GM19455 (cell line): ENCODE measurements at regions not wholly inside any gene's neighbourhood (a gene's known extent, or its start where the extent isn't known, plus 50 kb on each side); places are given as distances from the start of the nearest gene placed in this dataset.
"Not testable (repeated sequence)": the region's sequence is repeated elsewhere in the genome, so short reads cannot be mapped to it uniquely, and the experiment has no call there.

Experiments used
- ATAC-seq: cut with Tn5 transposase; IDR thresholded peaks from one replicate; pipeline ENCODE4 v1.9.1; 2021; ENCODE audit not compliant: unreplicated experiment

DNA sequence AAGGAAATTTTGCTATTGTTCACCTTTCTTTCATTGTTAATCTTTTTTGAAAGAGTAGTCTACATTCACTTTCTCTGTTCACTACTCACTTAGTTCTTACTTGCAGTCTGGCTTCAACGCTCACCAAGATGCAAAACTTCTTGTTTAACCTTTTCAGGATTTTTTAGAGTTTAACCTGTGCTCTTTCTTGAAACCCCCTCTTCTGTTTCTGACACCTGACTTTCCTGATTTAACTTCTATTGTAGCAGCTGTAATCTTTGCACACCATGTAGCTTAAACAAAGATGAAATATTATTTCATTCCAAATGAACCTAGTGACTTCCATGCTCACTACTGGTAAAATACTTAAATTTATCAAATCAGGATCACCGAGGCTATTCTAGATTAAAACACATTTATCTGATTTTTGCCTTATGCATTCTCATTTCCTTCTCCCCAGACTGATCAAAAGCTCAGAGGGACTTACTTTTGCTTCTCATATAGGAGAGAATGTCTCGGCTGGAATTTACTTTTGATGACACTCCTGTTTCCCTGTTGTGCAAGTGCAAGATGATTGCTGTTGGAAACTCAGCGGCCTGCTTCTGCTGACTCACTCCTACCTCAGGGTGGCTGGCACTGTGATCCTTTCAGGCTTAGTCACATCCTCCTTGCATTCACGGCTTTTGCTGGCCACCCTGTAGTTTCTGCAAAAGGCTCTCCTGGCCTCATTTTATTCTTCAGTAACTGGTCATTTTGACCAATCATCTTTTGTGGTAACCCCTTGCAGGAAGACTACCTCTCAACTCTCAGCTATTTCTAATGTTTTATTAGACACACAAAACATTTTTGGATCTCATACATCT, 109.3 kb upstream of the IFNE start:
- ATAC-seq = no peak

DNA sequence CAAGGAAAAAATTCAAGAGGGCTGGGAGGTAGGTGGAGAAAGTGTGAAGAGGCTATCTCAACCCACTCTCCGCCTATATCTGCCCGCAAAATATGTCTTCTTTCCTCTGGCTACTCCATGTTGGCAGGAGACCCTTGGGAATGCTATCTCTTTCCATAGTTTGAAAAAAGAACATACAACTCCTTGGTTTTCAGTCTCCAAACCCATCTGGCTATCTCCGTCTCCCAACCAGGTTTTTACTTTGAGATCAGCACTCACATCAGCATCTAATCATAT, 109.9 kb upstream of the IFNE start:
- ATAC-seq = no peak

DNA sequence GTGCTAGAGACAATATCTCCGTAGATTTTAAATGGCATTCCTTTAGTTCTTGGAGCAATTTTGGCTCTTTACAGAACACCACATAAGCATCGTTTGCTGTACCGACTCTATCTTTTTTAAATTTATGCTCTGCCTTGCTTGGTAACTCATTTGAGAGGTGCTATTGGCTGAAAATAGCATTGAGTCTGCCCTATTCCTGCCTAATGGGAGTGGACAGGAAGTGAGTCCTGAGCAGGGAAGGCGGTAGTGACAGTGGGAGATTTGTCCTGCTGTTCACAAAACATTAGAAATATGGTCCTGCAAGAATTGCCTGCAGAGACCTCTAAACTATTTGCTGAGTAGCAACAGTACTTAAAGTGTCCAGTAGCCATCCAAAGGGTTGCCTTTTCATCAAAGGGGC, 115.2 kb upstream of the IFNE start:
- no peak for ATAC-seq

DNA sequence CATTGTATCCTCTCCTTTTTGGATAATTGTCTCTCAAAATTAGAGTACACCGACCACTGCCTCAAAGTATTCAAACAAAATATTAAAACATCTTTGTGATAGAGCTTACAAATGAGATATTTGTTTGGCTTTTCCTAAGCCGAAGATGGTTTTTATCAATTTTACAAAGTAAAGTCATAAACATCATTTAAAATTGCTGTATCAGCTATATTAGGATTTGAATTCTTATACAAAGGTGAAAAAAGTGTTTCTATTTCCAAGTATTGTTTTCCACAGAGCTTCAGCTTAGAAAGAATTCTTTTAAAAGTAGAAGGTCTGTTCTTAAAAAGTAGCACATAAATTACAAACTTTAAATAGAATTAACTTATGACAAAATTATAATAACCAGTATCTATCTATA, 116.6 kb upstream of the IFNE start:
- no peak for ATAC-seq

DNA sequence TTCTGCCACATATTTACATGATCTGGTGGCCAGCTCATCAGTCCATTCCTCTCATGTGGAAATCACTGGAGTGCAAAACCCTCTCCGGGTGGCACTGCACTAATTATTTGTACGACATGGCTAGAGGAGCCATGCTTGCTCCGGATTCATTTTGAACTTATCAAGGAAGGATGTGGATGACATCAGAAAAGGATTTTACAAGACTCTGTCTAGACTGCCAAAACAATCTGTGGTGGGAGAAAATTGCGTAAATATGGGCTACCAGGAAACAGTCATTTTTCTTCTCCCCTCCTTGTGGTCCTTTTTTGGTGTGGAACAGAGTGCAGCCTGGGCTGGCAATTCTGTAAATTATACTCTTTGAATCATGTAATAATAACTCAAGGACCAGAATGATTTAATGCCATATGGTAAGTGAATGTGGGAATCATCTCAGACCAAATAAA, 123.4 kb upstream of the IFNE start:
- ATAC-seq = no peak

DNA sequence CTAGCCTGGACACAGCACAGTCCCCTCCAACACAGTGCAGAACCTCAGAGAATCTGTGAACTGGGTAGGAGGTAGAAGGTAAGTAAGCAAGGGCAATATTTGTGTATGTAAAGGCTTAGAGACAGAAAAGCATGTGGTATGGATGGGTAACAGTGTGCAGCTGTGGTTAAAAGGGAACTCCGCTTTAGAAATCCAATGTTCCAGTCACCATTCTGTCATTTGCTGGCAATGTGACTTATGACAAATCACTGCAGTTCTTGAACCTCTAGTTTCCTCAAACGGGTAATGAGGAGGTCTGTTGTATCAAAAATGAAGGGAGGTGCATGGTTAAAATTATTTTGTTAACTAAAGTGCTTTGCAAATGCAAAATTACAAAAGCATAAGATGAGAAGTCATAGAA, 125.5 kb upstream of the IFNE start:
- ATAC-seq = no peak

DNA sequence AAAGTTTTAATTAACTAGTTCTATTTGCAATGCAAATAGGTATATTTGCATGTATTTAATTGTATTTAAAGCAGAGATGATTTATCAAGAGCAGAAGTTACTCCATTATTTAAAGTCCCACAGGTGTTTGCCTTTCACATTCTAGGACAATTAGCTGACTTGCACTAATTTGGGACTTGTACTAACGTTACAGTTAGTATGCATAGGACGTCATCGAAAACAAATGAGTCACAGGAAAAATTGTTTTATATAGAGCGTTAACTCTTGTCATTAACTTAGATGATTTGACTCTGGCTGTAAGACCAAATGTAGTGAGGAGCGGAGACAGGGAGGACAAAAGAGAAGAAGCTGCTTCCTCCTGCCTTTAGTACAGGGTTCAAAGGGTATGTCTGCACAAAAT, 126.1 kb upstream of the IFNE start:
- no peak for ATAC-seq

DNA sequence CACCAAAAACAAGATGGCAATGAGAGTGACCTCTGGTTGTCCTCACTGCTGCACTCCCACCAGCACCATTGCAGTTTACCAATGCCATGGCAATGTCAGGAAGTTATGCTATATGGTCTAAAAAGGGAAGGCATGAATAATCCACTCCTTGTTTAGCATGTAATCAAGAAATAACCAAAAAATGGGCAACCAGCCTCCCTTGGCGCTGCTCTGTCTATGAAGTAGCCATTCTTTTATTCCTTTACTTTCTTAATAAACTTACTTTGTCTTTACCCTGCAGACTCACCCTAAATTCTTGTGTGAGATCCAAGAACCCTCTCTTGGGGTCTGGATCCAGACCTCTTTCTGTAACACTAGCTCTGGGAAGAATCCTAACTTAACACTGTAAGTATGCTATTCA, 127.4 kb upstream of the IFNE start:
- ATAC-seq = no peak

DNA sequence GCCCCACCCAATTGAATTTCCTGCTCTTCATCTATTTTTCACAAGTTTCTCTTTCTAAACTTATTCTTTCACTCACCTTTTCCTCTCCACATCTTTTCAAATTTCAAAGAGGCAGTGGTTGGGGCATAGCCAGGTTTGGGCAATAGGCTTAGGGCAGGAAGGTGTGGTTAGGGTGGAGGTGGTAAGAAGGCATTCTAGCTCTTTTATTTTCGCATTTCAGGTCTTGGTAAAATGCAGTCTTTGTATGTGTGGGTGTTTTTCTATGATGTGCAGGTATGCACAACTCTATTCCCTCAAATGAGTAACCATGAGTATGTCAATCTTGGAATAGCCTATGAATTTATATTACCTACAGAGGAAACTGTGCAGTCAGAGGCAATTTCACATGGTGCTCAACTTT, 129.8 kb upstream of the IFNE start:
- no peak for ATAC-seq

DNA sequence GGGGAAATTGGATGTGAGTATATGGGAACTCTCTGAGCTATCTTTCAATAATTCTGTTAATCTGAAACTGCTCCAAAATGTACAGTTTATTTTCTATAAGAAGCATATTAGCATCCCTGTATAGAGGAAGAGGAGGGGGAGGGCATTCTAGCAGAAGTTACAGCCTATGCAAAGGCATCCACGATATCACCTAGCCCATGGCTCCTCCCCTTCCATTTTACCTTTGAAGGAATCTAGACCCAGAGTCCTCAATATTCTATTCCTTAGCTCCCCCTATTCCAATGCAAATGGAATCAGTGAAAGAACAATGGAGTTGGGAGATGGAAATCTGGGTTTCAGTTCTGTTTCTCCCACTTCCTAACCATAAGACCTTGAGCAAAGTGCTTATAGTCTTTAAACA, 132.9 kb upstream of the IFNE start:
- ATAC-seq = no peak

DNA sequence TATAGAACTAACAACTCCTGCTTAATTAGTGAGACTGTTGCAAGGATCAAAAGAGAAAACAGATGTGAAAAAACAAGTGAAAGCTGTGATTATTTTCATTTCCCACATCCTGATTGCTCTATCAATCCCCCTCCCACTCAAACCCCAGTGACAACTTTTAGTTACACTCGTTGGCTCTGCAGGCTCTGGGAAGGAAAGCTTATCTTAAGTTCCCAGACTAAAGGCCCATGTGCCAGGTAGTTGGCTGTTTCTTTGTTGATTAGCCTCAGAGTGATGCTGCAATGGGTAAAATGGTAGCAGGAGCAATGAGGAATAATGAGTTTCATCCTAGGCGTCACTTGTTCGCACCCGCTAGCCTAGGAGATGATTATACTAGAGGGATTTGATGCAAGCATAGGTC, 133.3 kb upstream of the IFNE start:
- no peak for ATAC-seq

DNA sequence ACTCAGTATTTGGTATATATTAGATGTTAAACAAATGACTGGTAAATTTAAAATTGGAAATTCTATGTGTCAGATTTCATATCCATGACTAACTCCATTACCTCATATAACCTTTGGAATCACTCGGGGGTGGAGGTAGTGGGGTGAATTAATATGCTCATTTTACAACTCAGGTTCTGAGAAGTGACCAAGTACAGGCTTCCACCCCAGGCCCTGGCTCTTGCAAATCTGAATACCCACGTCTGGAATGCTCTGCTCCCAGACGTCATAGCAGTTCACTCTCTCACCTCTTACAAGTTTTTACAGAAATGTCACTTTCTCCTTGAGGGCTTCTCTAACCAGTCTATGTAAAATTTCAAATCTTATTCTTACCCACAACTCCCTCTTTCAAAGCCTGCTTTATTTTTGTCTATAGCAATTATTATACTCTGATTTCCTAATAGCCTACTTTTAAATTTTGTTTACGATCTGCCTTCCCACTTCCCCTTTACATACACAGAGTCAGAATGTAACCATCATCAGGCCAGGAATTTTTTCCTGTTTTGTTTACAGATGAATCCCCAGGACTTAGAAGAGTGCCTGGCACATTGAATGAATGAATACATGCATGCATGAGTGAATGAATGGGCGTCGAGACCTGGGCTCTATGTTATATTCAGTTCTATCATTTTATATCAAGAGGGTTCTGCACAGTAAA, 134.1 kb upstream of the IFNE start:
- ATAC-seq = no peak

DNA sequence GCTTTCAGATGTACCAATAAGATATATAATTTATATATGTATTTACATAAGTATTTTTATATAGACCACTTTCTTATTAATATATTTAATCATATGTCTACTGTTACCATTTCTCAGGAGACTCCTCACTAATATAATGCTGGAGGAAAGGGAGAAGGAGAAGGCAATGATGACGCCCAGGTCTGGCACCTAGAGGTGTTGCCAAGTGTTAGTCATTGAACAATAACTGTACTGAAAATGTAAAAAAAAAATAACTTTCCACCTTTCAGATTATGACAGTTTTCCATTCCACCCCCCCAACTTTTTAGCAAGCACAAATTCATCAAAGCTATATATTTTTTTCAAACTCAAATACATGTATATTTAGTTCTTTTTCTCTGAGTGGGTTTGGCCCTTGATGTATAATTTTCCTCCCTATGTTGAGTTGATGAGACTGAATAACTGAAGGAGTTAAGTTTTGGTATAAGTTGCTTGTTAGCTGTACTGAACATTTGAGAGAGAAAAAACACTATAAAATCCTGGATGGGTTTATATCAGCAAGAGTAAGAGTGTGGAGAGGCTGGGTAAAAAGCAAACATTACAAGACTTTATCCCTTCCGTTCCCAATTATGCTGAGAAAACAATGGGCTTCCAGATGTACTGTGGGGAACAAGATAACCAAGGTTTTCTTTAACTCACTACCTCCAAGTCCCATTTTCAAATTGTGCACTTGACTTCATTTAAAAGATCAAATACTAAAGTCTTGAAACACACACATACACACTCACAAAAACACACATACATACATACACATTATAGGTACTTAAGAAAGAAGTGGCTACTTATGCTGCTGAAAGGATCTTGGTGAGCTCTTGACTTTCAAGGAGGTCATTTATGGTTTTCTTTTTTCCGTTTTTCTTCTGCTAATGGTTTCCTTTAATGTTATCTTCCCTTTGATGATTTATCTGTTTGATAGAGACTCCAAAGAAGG, 142.8 kb upstream of the IFNE start:
- ATAC-seq = no peak

DNA sequence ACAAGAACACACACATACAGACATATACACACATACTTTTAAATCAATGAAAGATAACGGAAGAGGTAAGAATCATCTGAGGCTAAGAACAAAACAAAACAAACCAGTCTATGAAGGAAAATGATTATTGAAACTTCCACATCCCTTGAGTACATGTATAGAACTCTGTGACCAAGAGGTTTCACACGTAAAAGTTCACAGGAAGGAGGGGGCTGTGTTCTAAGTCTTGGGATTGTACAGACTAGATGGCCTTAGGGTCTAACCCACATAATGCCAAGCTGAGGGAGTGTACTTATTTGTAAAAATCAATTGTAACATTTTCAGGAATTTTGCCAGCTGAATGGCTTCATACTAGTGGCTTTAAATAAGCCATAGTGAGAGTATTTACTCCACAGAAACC, 144.4 kb upstream of the IFNE start:
- no peak for ATAC-seq

DNA sequence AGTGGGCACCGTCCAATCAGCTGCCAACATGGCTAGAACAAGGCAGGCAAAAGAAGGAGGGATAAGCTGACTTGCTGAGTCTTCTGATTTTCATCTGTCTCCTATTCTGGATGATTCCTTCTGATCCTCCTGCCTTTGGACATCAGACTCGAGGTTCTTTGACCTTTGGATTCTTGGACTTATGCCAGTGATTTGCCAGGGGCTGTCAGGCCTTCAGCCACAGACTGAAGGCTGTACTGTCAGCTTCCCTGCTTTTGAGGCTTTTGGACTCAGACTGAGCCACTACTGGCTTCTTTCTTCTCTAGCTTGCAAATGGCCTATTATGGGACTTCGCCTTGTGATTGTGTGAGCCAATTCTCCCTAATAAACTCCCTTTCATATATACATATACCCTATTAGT, 146.8 kb upstream of the IFNE start:
- ATAC-seq = not testable (repeated sequence)

DNA sequence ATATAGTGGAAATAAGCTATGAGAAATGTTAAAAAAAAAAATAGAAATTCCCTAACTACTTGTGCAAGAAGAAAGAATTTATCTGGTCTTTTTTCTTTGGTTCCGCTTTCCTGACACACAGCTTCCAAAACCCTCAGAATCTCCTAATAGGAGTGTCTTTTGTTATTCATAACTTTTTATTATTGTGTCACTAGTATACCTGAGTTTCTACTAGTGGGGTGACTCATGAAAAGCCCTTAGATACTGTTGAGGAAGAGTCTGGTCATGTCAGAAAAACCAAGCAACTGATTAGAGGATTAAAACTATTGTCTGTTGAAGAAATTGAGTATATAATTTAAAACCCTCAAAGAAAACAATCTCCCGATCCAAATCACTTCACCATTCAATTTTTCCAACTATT, 152.8 kb upstream of the IFNE start:
- no peak for ATAC-seq

DNA sequence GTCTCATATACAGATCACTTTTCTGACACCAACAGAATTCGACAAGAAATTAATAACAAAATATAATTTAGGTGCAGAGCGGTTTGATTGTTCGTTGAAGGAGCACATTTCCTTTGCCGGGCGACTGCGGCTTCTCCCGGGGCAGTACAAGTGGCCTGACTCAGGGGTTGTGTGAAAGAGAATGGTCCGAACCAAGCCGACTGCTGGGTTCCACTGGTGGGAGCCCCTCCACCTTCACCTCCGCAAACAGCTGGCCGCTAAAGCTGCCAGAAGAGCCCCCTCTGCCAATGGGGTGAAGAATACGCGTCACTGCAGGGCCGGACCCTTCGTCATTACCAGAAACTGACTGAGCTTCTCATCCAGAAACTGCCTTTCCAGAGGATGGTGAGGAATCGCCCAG, 156.0 kb upstream of the IFNE start:
- no peak for ATAC-seq

DNA sequence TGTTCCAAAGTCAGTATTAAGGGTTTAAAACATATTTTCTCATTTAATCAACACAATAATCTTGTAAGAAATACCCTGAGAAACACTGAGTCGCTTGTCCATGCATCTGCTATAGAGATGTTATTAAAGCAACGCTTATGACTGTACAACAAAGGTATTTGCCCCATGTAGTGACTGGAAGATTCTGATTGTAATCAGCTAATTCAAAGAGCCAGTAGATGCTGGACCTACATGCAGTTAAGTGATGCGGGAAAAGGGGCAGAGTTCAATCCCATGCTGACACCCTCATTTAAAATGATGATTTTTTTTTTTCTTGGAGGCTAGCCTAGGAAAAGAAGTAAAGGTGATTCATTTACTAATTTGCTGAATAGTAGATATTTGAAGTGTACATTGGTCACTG, 149.3 kb upstream of the MTAP start:
- ATAC-seq = no peak

DNA sequence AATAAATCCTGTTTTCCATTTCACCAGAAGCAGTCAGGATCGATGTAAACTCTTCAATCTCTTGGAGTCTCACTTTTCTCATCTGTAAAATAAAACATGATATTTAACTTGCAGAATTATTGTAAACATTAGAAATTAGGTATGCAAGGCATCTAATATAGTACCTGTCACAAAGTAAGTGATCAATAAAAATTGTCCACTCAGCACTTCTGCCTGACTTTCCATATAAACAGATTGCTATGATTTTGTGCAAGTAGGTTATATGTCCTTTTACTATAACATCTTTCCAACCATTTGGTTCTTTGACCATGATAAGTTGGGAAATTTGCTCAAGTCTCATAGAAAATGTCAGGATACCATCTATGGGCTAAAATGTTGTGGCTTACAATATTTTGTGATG, 148.8 kb upstream of the MTAP start:
- no peak for ATAC-seq

DNA sequence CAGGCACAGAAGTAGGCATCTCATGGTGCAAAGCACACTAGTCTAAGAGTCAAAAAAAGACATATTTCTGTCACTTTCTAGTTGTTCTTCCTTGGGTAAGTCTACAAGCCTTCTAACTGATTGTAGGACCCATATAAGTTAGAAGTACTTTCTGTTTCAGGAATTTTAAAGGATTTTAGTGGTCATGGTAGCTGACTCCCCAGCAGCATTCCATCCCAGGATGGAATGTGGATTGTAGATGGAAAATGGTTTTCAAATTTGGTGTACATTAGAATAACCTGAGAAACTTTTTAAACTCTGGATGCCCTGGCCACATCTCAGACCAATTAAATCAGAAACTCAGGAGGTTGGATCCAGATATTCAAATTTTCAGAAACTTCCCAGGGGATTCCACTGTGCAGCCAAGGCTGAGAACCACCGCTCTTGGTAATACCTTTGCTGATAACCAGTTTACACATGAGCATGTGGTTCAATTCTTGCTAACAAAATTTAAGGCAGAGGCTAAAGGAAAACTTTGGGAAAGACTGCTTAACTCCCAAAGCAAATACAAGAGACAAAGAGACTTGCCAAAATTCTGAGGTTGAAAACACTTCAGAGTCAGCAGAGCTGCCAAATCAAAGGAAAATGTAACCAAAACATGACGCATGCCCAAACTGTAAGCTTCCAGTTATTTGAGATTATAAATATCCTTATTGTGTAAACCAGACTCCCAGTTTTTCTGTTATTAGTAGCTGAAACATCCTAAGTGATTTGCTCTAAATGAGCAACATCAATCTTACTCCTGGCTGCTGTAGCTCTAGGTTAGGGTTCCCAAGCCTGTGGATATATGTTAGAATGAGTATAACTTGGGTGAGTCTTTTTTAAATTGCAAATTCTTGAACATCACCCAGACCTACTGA, 145.4 kb upstream of the MTAP start:
- no peak for ATAC-seq
